ENCODE measurements at regions not wholly inside any gene's neighbourhood (a gene's known extent, or its start where the extent isn't known, plus 50 kb on each side); places are given as distances from the start of the nearest gene placed in this dataset.

- no peak for TF ChIP-seq CTCF (IDR thresholded peaks at IDR 0.05; ENCODE audit: low read depth, low read length, missing control alignments)
Measured at GRCh38 chr9:79507801-79508200, 64.0 kb upstream of the TLE4 start.

GRCh38 chr9:79512251-79512650 is 59.5 kb upstream of the TLE4 start:
- in situ Hi-C loops (cut with HindIII; ENCODE audit: low sequenced_read_pairs) = no loop called here
- no peak for DNase-seq (ENCODE audit: low read depth)
- H3K4me3 ChIP-seq (ENCODE audit: low read depth, low read length) = no peak overlapping the region
- no peak for TF ChIP-seq CTCF (IDR thresholded peaks at IDR 0.05; ENCODE audit: low read depth, low read length, missing control alignments)

More at GRCh38 chr9:79507801-79508200, 64.0 kb upstream of the TLE4 start:
- in situ Hi-C loops (cut with HindIII; ENCODE audit: low sequenced_read_pairs) = loop anchor here (5.0 kb wide), 1 partner anchor 34 kb away; no protein-coding TSS in a partner anchor
- H3K4me3 ChIP-seq (ENCODE audit: low read depth, low read length) = no peak overlapping the region
- DNase-seq (ENCODE audit: low read depth) = no peak
